HG03159 (cell line): ENCODE measurements at regions not wholly inside any gene's neighbourhood (a gene's known extent, or its start where the extent isn't known, plus 50 kb on each side); places are given as distances from the start of the nearest gene placed in this dataset.
"Not testable (repeated sequence)": the region's sequence is repeated elsewhere in the genome, so short reads cannot be mapped to it uniquely, and the experiment has no call there.

Experiments used
- ATAC-seq: cut with Tn5 transposase; IDR thresholded peaks from one replicate; pipeline ENCODE4 v1.9.1; 2021; ENCODE audit warnings: mild to moderate bottlenecking, moderate library complexity; ENCODE audit not compliant: unreplicated experiment

GRCh38 chr4:135447598-135447997 is 1246.0 kb upstream of the PABPC4L start:
- not testable (repeated sequence) for ATAC-seq

GRCh38 chr4:135434936-135435335 is 1233.3 kb upstream of the PABPC4L start:
- no peak for ATAC-seq

GRCh38 chr4:135429528-135429927 is 1227.9 kb upstream of the PABPC4L start:
- no peak for ATAC-seq

- ATAC-seq, result peak; percentile 79
These were observed 1216.8 kb upstream of the PABPC4L start for GRCh38 chr4:135418353-135418752.

- ATAC-seq, result no peak
These were observed 1210.6 kb upstream of the PABPC4L start for GRCh38 chr4:135412213-135412612.

- no peak for ATAC-seq
These were observed 1209.7 kb upstream of the PABPC4L start for GRCh38 chr4:135411251-135411650.

- not testable (repeated sequence) for ATAC-seq
These were observed 1207.7 kb upstream of the PABPC4L start for GRCh38 chr4:135409261-135409660.

- no peak for ATAC-seq
These were observed 1206.5 kb upstream of the PABPC4L start for GRCh38 chr4:135408109-135408508.

GRCh38 chr4:135406597-135406996 is 1205.0 kb upstream of the PABPC4L start:
- not testable (repeated sequence) for ATAC-seq

- no peak for ATAC-seq
These were observed 1184.4 kb upstream of the PABPC4L start for GRCh38 chr4:135385830-135386581.

GRCh38 chr4:135383356-135384288 is 1182.0 kb upstream of the PABPC4L start:
- no peak for ATAC-seq

GRCh38 chr4:135382280-135382959 is 1180.8 kb upstream of the PABPC4L start:
- no peak for ATAC-seq

- no peak for ATAC-seq
These were observed 1170.5 kb upstream of the PABPC4L start for GRCh38 chr4:135372131-135372530.

GRCh38 chr4:135371137-135371536 is 1169.5 kb upstream of the PABPC4L start:
- ATAC-seq, result no peak

GRCh38 chr4:135368831-135369230 is 1167.2 kb upstream of the PABPC4L start:
- ATAC-seq, result no peak

GRCh38 chr4:135365065-135365464 is 1163.5 kb upstream of the PABPC4L start:
- no peak for ATAC-seq

GRCh38 chr4:135359128-135359527 is 1157.5 kb upstream of the PABPC4L start:
- ATAC-seq, result no peak

GRCh38 chr4:135357091-135357490 is 1155.5 kb upstream of the PABPC4L start:
- ATAC-seq, result no peak

- no peak for ATAC-seq
These were observed 1153.3 kb upstream of the PABPC4L start for GRCh38 chr4:135354876-135355275.

- no peak for ATAC-seq
These were observed 1151.4 kb upstream of the PABPC4L start for GRCh38 chr4:135353008-135353407.

- no peak for ATAC-seq
These were observed 1142.9 kb upstream of the PABPC4L start for GRCh38 chr4:135344492-135344891.
